ENCODE measurements at regions not wholly inside any gene's neighbourhood (a gene's known extent, or its start where the extent isn't known, plus 50 kb on each side); places are given as distances from the start of the nearest gene placed in this dataset.

GRCh38 chr22:34390400-34390799 is 470.1 kb upstream of the LARGE1 start:
- intact Hi-C loops (cut with micrococcal nuclease): no loop called here
- POLR2A ChIA-PET: no interaction called here
- Mint-ChIP-seq H3K4me3 (no peak overlapping the region), H3K9me3 (peaks cover 12% of the 10 kb centered on the region), H3K27me3 (no peaks in the 10 kb centered on the region), H3K27ac (no peak overlapping the region), H3K4me1 (ENCODE audit: low read depth) (no peaks in the 10 kb centered on the region), H3K36me3 (ENCODE audit: low read depth) (no peaks in the 10 kb centered on the region)
- ATAC-seq (no peak), DNase-seq (no peak)
- TF ChIP-seq CTCF (IDR thresholded peaks at IDR 0.05): no peak
- CTCF ChIA-PET: no interaction called here

GRCh38 chr22:34395370-34395769 is 475.1 kb upstream of the LARGE1 start:
- H3K4me3 Mint-ChIP-seq: no peak overlapping the region
- H3K4me1 Mint-ChIP-seq (ENCODE audit: low read depth): no peaks in the 10 kb centered on the region
- peaks cover 4% of the 10 kb centered on the region for H3K9me3 Mint-ChIP-seq
- no peak for ATAC-seq
- H3K36me3 Mint-ChIP-seq (ENCODE audit: low read depth): no peaks in the 10 kb centered on the region
- no peak for DNase-seq
- H3K27ac Mint-ChIP-seq: no peak overlapping the region
- ChIA-PET CTCF (no interaction called here), POLR2A (no interaction called here)
- intact Hi-C loops (cut with micrococcal nuclease): no loop called here
- TF ChIP-seq CTCF (IDR thresholded peaks at IDR 0.05): no peak
- H3K27me3 Mint-ChIP-seq: no peaks in the 10 kb centered on the region

- POLR2A ChIA-PET: no interaction called here
- Mint-ChIP-seq H3K27me3 (no peaks in the 10 kb centered on the region), H3K4me1 (ENCODE audit: low read depth) (no peaks in the 10 kb centered on the region), H3K27ac (no peak overlapping the region), H3K9me3 (peaks cover 3% of the 10 kb centered on the region), H3K4me3 (no peak overlapping the region), H3K36me3 (ENCODE audit: low read depth) (no peaks in the 10 kb centered on the region)
- DNase-seq (no peak), ATAC-seq (no peak)
- no peak for TF ChIP-seq CTCF (IDR thresholded peaks at IDR 0.05)
- intact Hi-C loops (cut with micrococcal nuclease): no loop called here
- CTCF ChIA-PET: no interaction called here
Observed at GRCh38 chr22:34403667-34404066, 483.4 kb upstream of the LARGE1 start.

- H3K4me1 Mint-ChIP-seq (ENCODE audit: low read depth): no peaks in the 10 kb centered on the region
- ChIA-PET CTCF (no interaction called here), POLR2A (no interaction called here)
- ATAC-seq (no peak), DNase-seq (no peak)
- intact Hi-C loops (cut with micrococcal nuclease): no loop called here
- TF ChIP-seq CTCF (IDR thresholded peaks at IDR 0.05): no peak
- H3K36me3 Mint-ChIP-seq (ENCODE audit: low read depth): no peaks in the 10 kb centered on the region
- H3K27ac Mint-ChIP-seq: no peak overlapping the region
- H3K27me3 Mint-ChIP-seq: no peaks in the 10 kb centered on the region
- H3K9me3 Mint-ChIP-seq: peaks cover 2% of the 10 kb centered on the region
- no peak overlapping the region for H3K4me3 Mint-ChIP-seq
Observed at GRCh38 chr22:34410111-34410510, 489.8 kb upstream of the LARGE1 start.

GRCh38 chr22:34414467-34415440 is 494.5 kb upstream of the LARGE1 start:
- no peaks in the 10 kb centered on the region for H3K4me1 Mint-ChIP-seq (ENCODE audit: low read depth)
- TF ChIP-seq CTCF (IDR thresholded peaks at IDR 0.05): peak; percentile 26
- DNase-seq (peak; percentile 54), ATAC-seq (no peak)
- H3K27ac Mint-ChIP-seq: no peak overlapping the region
- ChIA-PET CTCF (interaction anchor here (0.8 to 1.6 kb wide), 3 partner anchors 10 to 736 kb away, joined by 3 to 4 read pairs (median 3); no protein-coding TSS in a partner anchor), POLR2A (no interaction called here)
- no peaks in the 10 kb centered on the region for H3K36me3 Mint-ChIP-seq (ENCODE audit: low read depth)
- no peak overlapping the region for H3K4me3 Mint-ChIP-seq
- no peaks in the 10 kb centered on the region for H3K27me3 Mint-ChIP-seq
- intact Hi-C loops (cut with micrococcal nuclease): no loop called here
- H3K9me3 Mint-ChIP-seq: peaks cover 8% of the 10 kb centered on the region
